ENCODE measurements at regions not wholly inside any gene's neighbourhood (a gene's known extent, or its start where the extent isn't known, plus 50 kb on each side); places are given as distances from the start of the nearest gene placed in this dataset.

DNA sequence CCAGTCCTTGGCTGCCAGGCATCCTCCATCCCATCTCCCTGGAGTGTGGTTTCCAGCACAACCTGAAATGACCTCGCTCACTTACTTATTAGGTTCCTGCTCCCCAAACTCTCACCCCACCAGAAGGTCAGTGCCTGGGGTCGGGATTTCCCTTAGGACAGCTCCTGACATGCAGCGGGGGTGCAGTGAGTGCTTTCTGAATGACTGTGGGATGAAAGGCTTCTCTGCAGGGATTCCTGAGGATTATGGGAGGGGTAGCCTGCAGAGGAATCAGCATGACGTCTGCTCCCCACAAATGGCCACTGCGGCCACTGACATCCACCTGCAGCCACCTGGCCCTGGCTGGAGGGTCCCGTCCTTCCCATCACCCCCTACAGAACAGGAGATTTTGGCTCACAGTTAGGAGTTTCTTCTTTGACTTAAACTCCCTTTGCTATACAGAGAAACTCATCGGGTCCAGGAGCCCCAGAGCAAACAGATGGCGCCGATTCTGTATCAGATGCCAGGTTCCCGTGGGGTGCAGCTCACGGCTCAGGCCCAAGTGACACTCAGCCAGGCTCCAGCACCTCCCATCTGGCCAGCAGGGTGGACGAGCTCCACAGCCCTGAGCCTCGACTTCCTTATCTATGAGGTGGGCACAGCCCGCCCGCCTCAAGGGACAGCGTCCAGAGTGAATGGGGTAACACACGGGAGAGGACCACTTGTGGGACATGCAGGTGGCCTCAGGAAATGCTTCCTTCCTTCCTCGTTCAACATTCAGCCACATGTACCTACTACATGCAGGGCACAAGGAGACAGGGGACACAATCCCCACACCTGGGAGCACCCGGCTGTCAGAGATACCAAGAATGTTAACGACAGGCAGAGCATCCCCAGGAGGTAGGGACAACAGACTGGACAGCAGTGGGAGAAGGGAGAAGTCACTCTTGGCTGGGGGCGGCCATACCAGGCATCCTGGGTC lies 69.8 kb downstream of the RMI2 start:
- H2AFZ ChIP-seq (ENCODE audit: control insufficient read depth, low read depth, low read length) = no peak overlapping the region
- no peaks in the 10 kb centered on the region for H4K20me1 ChIP-seq (ENCODE audit: control insufficient read depth, insufficient read depth)
- no peaks in the 10 kb centered on the region for H3K36me3 ChIP-seq (ENCODE audit: control insufficient read depth in 2 of 2, insufficient read depth in 2 of 2, low read length in 1 of 2)
- H3K9ac ChIP-seq (ENCODE audit: control insufficient read depth, insufficient read depth, low read length) = no peak overlapping the region
- BruUV-seq (replicated peaks) = no TSS peak
- H3K4me1 ChIP-seq (ENCODE audit: control insufficient read depth, insufficient read depth, low read length) = no peaks in the 10 kb centered on the region; the same call in 1 of the 2 replicates
- no peak overlapping the region for H3K27ac ChIP-seq (ENCODE audit: control insufficient read depth, insufficient read depth)
- no peak for ATAC-seq
- intact Hi-C loops (cut with micrococcal nuclease; ENCODE audit: unreplicated experiment) (no loop called here), in situ Hi-C loops (cut with MboI) (loop anchor here (10.0 kb wide), 1 partner anchor 230 kb away; no protein-coding TSS in a partner anchor)
- CTCF ChIA-PET = interaction anchor here (1.1 to 2.4 kb wide), 2 partner anchors 10 to 19 kb away, joined by 6 read pairs; no protein-coding TSS in a partner anchor
- SMC1A ChIA-PET (ENCODE audit: uncharacterized antibody, unreplicated experiment) = interaction anchor here (0.8 to 1.2 kb wide), 2 partner anchors 17 to 251 kb away, joined by 3 read pairs; no protein-coding TSS in a partner anchor
- RAD21 ChIA-PET (ENCODE audit: unreplicated experiment) = no interaction called here
- WGBS (ENCODE audit: insufficient coverage, insufficient replicate concordance, low lambda C conversion rate, missing lambda C conversion rate) = 36% methylated on average over 21 of the region's 21 CpGs
- POLR2A ChIA-PET = no interaction called here
- FAIRE-seq = no peak
- H3K27me3 ChIP-seq (replicated peaks in 1 of 2; ENCODE audit: control insufficient read depth in 2 of 2, insufficient read depth in 2 of 2, low read length in 1 of 2) = no peaks in the 10 kb centered on the region
- no peaks in the 10 kb centered on the region for H3K79me2 ChIP-seq (ENCODE audit: control insufficient read depth, insufficient read depth, low read length)
- no peak overlapping the region for H3K4me3 ChIP-seq
- H3K4me2 ChIP-seq (ENCODE audit: control insufficient read depth, insufficient read depth) = no peak overlapping the region
- DNase-seq (ENCODE audit: low read depth, low spot score) = no peak
- no peaks in the 10 kb centered on the region for H3K9me3 ChIP-seq (replicated peaks; ENCODE audit: control insufficient read depth, insufficient read depth, low read length)
- TF ChIP-seq WRNIP1 (IDR thresholded peaks at IDR 0.05; ENCODE audit: borderline replicate concordance, low read depth, low read length) (no peak), CHD1 (IDR thresholded peaks at IDR 0.05; ENCODE audit: low read depth, low read length) (no peak), STAT1 (conservative IDR thresholded peaks at IDR 0.05) (no peak), NFYA (IDR thresholded peaks at IDR 0.05; ENCODE audit: borderline replicate concordance, low read depth, low read length) (no peak), ZNF274 (IDR thresholded peaks at IDR 0.05; ENCODE audit: insufficient read depth, insufficient read length) (no peak), BHLHE40 (IDR thresholded peaks at IDR 0.05; ENCODE audit: borderline replicate concordance in 1 of 2, low read depth in 2 of 2, low read length in 1 of 2) (no peak), POLR2AphosphoS2 (IDR thresholded peaks at IDR 0.05; ENCODE audit: low read depth, low read length) (no peak), SREBF2 (IDR thresholded peaks at IDR 0.05; ENCODE audit: low read length) (no peak), ZNF384 (IDR thresholded peaks at IDR 0.05; ENCODE audit: borderline replicate concordance, low read depth, low read length) (no peak), RAD21 (IDR thresholded peaks at IDR 0.05; ENCODE audit: insufficient read depth, low read depth, low read length) (no peak), RBBP5 (conservative IDR thresholded peaks at IDR 0.05) (no peak), SUPT20H (IDR thresholded peaks at IDR 0.05; ENCODE audit: borderline replicate concordance, control insufficient read depth, low read depth, low read length) (no peak), MYC (IDR thresholded peaks at IDR 0.05; ENCODE audit: insufficient read depth, insufficient read length, insufficient replicate concordance, low read length, severe bottlenecking) (no peak)
- TF ChIP-seq, protein P1, sequence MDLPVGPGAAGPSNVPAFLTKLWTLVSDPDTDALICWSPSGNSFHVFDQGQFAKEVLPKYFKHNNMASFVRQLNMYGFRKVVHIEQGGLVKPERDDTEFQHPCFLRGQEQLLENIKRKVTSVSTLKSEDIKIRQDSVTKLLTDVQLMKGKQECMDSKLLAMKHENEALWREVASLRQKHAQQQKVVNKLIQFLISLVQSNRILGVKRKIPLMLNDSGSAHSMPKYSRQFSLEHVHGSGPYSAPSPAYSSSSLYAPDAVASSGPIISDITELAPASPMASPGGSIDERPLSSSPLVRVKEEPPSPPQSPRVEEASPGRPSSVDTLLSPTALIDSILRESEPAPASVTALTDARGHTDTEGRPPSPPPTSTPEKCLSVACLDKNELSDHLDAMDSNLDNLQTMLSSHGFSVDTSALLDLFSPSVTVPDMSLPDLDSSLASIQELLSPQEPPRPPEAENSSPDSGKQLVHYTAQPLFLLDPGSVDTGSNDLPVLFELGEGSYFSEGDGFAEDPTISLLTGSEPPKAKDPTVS (IDR thresholded peaks at IDR 0.05; ENCODE audit: low read depth, low read length) = no peak
- TF ChIP-seq, protein P2, sequence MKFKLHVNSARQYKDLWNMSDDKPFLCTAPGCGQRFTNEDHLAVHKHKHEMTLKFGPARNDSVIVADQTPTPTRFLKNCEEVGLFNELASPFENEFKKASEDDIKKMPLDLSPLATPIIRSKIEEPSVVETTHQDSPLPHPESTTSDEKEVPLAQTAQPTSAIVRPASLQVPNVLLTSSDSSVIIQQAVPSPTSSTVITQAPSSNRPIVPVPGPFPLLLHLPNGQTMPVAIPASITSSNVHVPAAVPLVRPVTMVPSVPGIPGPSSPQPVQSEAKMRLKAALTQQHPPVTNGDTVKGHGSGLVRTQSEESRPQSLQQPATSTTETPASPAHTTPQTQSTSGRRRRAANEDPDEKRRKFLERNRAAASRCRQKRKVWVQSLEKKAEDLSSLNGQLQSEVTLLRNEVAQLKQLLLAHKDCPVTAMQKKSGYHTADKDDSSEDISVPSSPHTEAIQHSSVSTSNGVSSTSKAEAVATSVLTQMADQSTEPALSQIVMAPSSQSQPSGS (IDR thresholded peaks at IDR 0.05; ENCODE audit: low read length) = no peak
- TF ChIP-seq, protein P3, sequence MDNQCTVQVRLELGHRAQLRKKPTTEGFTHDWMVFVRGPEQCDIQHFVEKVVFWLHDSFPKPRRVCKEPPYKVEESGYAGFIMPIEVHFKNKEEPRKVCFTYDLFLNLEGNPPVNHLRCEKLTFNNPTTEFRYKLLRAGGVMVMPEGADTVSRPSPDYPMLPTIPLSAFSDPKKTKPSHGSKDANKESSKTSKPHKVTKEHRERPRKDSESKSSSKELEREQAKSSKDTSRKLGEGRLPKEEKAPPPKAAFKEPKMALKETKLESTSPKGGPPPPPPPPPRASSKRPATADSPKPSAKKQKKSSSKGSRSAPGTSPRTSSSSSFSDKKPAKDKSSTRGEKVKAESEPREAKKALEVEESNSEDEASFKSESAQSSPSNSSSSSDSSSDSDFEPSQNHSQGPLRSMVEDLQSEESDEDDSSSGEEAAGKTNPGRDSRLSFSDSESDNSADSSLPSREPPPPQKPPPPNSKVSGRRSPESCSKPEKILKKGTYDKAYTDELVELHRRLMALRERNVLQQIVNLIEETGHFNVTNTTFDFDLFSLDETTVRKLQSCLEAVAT (IDR thresholded peaks at IDR 0.05) = no peak

Measured in GM12878 (cell line).